Prostate gland (tissue), 2 donors: ENCODE measurements at regions not wholly inside any gene's neighbourhood (a gene's known extent, or its start where the extent isn't known, plus 50 kb on each side); places are given as distances from the start of the nearest gene placed in this dataset.

Experiments used
- CTCF ChIP-seq, 4 experiments: fragments of 200-600 bp in 2 of 4; fragments of 450-650 bp in 2 of 4; sonication (generic) in 2 of 4; IDR thresholded peaks; 1 replicate in 3 of 4; 2 replicates in 1 of 4; pipeline ENCODE4 v1.5.1; 2016 to 2019; ENCODE audit warnings: antibody characterized with exemption in 4 of 4, mild to moderate bottlenecking in 2 of 4, moderate library complexity in 2 of 4
- POLR2A ChIP-seq: fragments of 450-650 bp; IDR thresholded peaks from one replicate; pipeline ENCODE4 v1.6.1; 2016; ENCODE audit warnings: antibody characterized with exemption, mild to moderate bottlenecking
- POLR2AphosphoS5 ChIP-seq: sonication (generic); formaldehyde crosslinking; IDR thresholded peaks from one replicate; pipeline ENCODE4 v1.6.1; 2017; ENCODE audit warnings: antibody characterized with exemption

GRCh38 chr20:21577551-21577950 lies 63.7 kb upstream of the NKX2-2 start:
- no peak for TF ChIP-seq POLR2A
- TF ChIP-seq CTCF (IDR thresholded peaks at IDR 0.05), result no peak
- TF ChIP-seq POLR2AphosphoS5, result no peak
